ENCODE measurements at regions not wholly inside any gene's neighbourhood (a gene's known extent, or its start where the extent isn't known, plus 50 kb on each side); places are given as distances from the start of the nearest gene placed in this dataset.

DNA sequence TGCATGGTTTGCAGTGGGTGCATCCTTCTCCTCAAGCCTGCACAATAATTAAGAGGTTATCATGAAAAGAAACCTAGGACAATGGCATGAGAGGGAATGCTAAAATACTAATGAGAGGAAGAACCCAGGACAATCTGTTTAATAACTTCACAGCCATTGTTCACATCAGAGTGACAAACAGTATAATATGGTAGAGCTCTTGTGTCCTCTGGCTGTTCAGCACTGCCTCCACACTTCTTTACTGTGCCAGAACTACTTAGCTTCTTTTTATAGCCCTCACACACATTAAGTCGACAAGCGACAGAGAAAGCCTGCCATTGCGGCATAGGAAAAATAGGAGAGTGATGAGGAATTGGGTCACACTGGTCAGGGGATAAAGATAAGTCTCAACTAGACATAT, 65.0 kb upstream of the MEIS2 start:
- intact Hi-C loops (cut with DNase I; ENCODE audit: low total_unique reads): no loop called here

DNA sequence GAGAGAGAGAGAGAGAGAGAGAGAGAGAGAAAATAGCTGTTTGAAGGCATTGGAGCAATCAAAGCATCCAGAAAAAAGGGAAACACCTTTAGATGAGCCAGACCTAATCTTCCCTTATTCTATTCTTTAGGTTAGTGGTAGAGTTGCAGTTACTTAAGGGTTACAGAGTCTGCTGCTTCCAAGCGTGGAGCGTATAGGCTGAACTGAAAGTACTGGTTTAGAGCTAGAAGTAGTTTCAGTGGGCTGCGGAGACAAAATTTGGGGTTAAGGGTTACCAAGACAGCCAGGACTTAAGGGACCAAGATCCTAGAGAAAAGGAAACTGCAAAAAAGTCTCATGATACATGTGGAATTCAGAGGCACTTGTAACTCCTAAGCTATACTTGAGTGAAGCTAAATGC, 66.1 kb upstream of the MEIS2 start:
- TF ChIP-seq, protein P1, sequence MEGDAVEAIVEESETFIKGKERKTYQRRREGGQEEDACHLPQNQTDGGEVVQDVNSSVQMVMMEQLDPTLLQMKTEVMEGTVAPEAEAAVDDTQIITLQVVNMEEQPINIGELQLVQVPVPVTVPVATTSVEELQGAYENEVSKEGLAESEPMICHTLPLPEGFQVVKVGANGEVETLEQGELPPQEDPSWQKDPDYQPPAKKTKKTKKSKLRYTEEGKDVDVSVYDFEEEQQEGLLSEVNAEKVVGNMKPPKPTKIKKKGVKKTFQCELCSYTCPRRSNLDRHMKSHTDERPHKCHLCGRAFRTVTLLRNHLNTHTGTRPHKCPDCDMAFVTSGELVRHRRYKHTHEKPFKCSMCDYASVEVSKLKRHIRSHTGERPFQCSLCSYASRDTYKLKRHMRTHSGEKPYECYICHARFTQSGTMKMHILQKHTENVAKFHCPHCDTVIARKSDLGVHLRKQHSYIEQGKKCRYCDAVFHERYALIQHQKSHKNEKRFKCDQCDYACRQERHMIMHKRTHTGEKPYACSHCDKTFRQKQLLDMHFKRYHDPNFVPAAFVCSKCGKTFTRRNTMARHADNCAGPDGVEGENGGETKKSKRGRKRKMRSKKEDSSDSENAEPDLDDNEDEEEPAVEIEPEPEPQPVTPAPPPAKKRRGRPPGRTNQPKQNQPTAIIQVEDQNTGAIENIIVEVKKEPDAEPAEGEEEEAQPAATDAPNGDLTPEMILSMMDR (IDR thresholded peaks at IDR 0.05): no peak
- TF ChIP-seq POLR2AphosphoS5 (IDR thresholded peaks at IDR 0.05) (no peak), EP300 (IDR thresholded peaks at IDR 0.05) (no peak), POLR2A (IDR thresholded peaks at IDR 0.05) (no peak)
- no peak overlapping the region for H3K27ac ChIP-seq
- no peaks in the 10 kb centered on the region for H3K4me1 ChIP-seq
- WGBS, 5 donors: 56 to 70% (median 63%) methylated on average over 3 of the region's 3 CpGs
- no peaks in the 10 kb centered on the region for H3K27me3 ChIP-seq
- H3K36me3 ChIP-seq: no peaks in the 10 kb centered on the region
- intact Hi-C loops (cut with DNase I; ENCODE audit: low total_unique reads): no loop called here
- H3K4me3 ChIP-seq: no peak overlapping the region
- no peaks in the 10 kb centered on the region for H3K9me3 ChIP-seq
- DNase-seq: no peak

More for the DNA sequence above, 65.0 kb upstream of the MEIS2 start:
- Histone ChIP-seq H3K4me1 (no peaks in the 10 kb centered on the region), H3K27ac (no peak overlapping the region), H3K27me3 (no peaks in the 10 kb centered on the region), H3K9me3 (no peaks in the 10 kb centered on the region), H3K4me3 (no peak overlapping the region), H3K36me3 (no peaks in the 10 kb centered on the region)
- 78 to 92% (median 84%) methylated on average over 3 of the region's 3 CpGs for WGBS, 5 donors
- TF ChIP-seq POLR2AphosphoS5 (IDR thresholded peaks at IDR 0.05) (no peak), EP300 (IDR thresholded peaks at IDR 0.05) (no peak), POLR2A (IDR thresholded peaks at IDR 0.05) (no peak)
- TF ChIP-seq, protein P1 (IDR thresholded peaks at IDR 0.05): no peak
- DNase-seq: no peak

DNA sequence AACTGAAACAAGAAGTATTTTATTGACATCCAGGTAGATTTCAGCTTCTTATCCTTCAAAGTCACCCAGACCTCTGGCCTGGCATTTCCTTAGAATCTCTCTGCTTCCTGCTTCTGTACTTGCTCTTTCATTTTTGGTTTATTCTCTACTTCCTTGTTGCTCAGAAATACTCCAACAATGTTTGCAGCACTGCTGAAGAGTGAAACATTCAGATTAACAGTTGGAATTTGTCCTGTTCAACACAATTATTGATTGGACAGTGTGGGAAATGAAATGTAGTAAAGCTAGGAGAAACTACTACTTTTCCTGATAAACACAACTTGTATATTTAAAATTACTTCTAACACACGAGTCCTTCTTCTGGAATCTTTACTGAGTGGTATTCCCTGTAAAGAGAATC, 81.0 kb upstream of the MEIS2 start:
- DNase-seq: peak in 1 of 2 donors; percentile 14
- TF ChIP-seq, protein P1 (IDR thresholded peaks at IDR 0.05): no peak
- TF ChIP-seq POLR2AphosphoS5 (IDR thresholded peaks at IDR 0.05): no peak
- TF ChIP-seq POLR2A (IDR thresholded peaks at IDR 0.05): no peak
- TF ChIP-seq EP300 (IDR thresholded peaks at IDR 0.05): no peak
- WGBS, 5 donors: 59 to 79% (median 68%) methylated on average over 1 of the region's 1 CpG
- H3K36me3 ChIP-seq: no peaks in the 10 kb centered on the region
- intact Hi-C loops (cut with DNase I; ENCODE audit: low total_unique reads): no loop called here
- peaks cover 0 to 28% (median 7%) of the 10 kb centered on the region in 4 donors for H3K9me3 ChIP-seq
- H3K4me1 ChIP-seq: no peaks in the 10 kb centered on the region
- no peak overlapping the region for H3K27ac ChIP-seq
- no peaks in the 10 kb centered on the region for H3K27me3 ChIP-seq
- H3K4me3 ChIP-seq: no peak overlapping the region

DNA sequence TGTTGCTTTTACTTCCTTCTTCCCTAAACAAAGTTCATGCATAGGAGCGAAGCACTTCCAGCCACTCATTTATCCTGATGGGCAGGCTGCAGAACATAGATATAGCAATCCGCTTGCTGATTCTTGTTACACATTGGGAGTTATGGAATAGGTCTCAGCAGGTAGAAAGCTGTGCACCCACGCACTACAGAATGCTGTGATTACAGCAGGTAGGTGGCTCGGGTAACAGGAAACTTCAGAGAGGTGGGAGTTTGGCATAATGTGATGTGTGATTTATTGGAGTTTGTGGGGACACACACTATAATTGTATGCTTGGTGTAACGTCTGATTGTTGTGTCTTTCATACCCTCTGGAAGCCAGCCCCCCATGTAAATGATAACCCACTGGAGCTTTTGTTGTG, 99.2 kb upstream of the MEIS2 start:
- intact Hi-C loops (cut with DNase I; ENCODE audit: low total_unique reads): no loop called here

More for the DNA sequence above, 99.2 kb upstream of the MEIS2 start:
- no peaks in the 10 kb centered on the region for H3K9me3 ChIP-seq
- H3K4me1 ChIP-seq: no peaks in the 10 kb centered on the region
- H3K36me3 ChIP-seq: no peaks in the 10 kb centered on the region
- WGBS, 5 donors: 59 to 67% (median 64%) methylated on average over 5 of the region's 5 CpGs
- TF ChIP-seq POLR2A (IDR thresholded peaks at IDR 0.05) (no peak), EP300 (IDR thresholded peaks at IDR 0.05) (no peak), POLR2AphosphoS5 (IDR thresholded peaks at IDR 0.05) (no peak)
- TF ChIP-seq, protein P1 (IDR thresholded peaks at IDR 0.05): no peak
- no peak overlapping the region for H3K27ac ChIP-seq
- H3K27me3 ChIP-seq: no peaks in the 10 kb centered on the region
- H3K4me3 ChIP-seq: no peak overlapping the region
- DNase-seq: no peak
